Calu3 (cell line): ENCODE measurements at regions not wholly inside any gene's neighbourhood (a gene's known extent, or its start where the extent isn't known, plus 50 kb on each side); places are given as distances from the start of the nearest gene placed in this dataset.

Experiments
- BruUV-seq: library from RNA; stranded (reverse); fragments of 400-500 nt; replicated peaks from 2 replicates; lab custom pipeline; 2021; lab: Mats Ljungman, UMichigan
- CTCF ChIA-PET: fragments of 300-600 bp; sonication (Branson Sonifier 250); formaldehyde crosslinking; loops from one replicate; lab custom pipeline; 2022; ENCODE audit warnings: antibody characterized with exemption; lab: Charles Lee
- DNase-seq: peaks from one replicate; pipeline ENCODE4 v3.0.0; 2022
- H3K27ac Mint-ChIP-seq: one replicate; pipeline ENCODE4 v1.8.0; 2022; ENCODE audit warnings: mixed read lengths; ENCODE audit not compliant: unreplicated experiment
- H3K27me3 Mint-ChIP-seq: one replicate; pipeline ENCODE4 v1.8.0; 2022; ENCODE audit warnings: mixed read lengths; ENCODE audit not compliant: unreplicated experiment
- H3K36me3 Mint-ChIP-seq: one replicate; pipeline ENCODE4 v1.8.0; 2022; ENCODE audit warnings: mild to moderate bottlenecking, moderate library complexity, mixed read lengths; ENCODE audit not compliant: insufficient read depth, unreplicated experiment
- H3K4me1 Mint-ChIP-seq: one replicate; pipeline ENCODE4 v1.8.0; 2022; ENCODE audit warnings: mild to moderate bottlenecking, low read depth, mixed read lengths; ENCODE audit not compliant: unreplicated experiment
- H3K4me3 Mint-ChIP-seq: one replicate; pipeline ENCODE4 v1.8.0; 2022; ENCODE audit warnings: mild to moderate bottlenecking, low read depth, moderate library complexity, mixed read lengths; ENCODE audit not compliant: unreplicated experiment
- H3K9me3 Mint-ChIP-seq: one replicate; pipeline ENCODE4 v1.8.0; 2022; ENCODE audit warnings: low read depth, mixed read lengths; ENCODE audit not compliant: unreplicated experiment
- intact Hi-C: fragments of 100-400 bp; cut with micrococcal nuclease; formaldehyde crosslinking; loops from one replicate; pipeline ENCODE4 v1.10.0; 2022; ENCODE audit not compliant: unreplicated experiment
- TF ChIP-seq, protein P1 (sequence below): fragments of 200-600 bp; IDR thresholded peaks from one replicate; pipeline ENCODE4 v1.8.0; 2022; ENCODE audit warnings: antibody characterized with exemption; ENCODE audit not compliant: unreplicated experiment

DNA sequence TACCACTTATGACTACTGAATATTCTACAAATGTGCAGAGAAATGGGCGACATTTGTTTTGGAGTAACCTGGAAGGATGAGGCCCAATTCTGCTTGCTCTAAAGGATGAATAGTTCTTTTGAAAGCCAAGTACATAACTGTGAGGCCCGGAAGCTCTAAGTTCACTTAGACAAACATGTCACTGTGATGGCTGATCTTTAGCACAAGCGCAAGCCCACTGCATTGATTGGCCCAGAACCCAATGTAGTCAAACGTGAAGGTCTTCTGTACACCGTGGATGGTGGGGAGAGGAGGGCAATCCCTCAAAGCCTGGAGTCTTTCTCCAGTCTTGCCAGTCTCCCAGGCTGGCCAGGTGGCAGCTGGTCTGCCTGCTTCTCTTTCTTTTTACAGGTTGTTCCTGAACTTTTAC is 139.6 kb downstream of the RFC3 start:
- CTCF ChIA-PET = no interaction called here
- BruUV-seq = no TSS peak

DNA sequence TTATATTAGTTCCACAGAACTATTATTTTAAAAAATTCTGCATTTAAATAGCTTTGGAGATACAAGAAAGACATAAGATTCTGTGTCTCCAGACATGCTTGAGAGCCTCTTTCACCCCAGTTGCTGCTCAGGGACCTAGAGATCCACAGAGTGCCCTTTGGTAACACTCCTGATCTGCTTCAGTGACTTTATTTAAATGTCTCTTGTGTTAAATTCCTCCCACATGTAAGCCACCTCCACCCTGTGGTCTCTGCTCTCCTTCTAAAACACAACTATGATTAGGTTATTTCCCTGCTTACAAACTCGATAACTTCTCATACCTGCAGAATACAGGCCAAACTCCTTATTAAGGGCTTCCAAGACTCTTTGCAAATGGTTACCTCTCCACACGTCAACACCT is 141.0 kb downstream of the RFC3 start:
- TF ChIP-seq, protein P1, sequence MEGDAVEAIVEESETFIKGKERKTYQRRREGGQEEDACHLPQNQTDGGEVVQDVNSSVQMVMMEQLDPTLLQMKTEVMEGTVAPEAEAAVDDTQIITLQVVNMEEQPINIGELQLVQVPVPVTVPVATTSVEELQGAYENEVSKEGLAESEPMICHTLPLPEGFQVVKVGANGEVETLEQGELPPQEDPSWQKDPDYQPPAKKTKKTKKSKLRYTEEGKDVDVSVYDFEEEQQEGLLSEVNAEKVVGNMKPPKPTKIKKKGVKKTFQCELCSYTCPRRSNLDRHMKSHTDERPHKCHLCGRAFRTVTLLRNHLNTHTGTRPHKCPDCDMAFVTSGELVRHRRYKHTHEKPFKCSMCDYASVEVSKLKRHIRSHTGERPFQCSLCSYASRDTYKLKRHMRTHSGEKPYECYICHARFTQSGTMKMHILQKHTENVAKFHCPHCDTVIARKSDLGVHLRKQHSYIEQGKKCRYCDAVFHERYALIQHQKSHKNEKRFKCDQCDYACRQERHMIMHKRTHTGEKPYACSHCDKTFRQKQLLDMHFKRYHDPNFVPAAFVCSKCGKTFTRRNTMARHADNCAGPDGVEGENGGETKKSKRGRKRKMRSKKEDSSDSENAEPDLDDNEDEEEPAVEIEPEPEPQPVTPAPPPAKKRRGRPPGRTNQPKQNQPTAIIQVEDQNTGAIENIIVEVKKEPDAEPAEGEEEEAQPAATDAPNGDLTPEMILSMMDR = no peak
- H3K27ac Mint-ChIP-seq = no peak overlapping the region
- no TSS peak for BruUV-seq
- no peaks in the 10 kb centered on the region for H3K9me3 Mint-ChIP-seq
- no peak overlapping the region for H3K4me3 Mint-ChIP-seq
- no peak for DNase-seq
- H3K36me3 Mint-ChIP-seq = no peaks in the 10 kb centered on the region
- intact Hi-C loops = no loop called here
- H3K4me1 Mint-ChIP-seq = no peaks in the 10 kb centered on the region
- CTCF ChIA-PET = no interaction called here
- H3K27me3 Mint-ChIP-seq = no peaks in the 10 kb centered on the region

More for the DNA sequence above, 139.6 kb downstream of the RFC3 start:
- no peak overlapping the region for H3K27ac Mint-ChIP-seq
- no peaks in the 10 kb centered on the region for H3K9me3 Mint-ChIP-seq
- intact Hi-C loops = no loop called here
- H3K4me1 Mint-ChIP-seq = no peaks in the 10 kb centered on the region
- H3K27me3 Mint-ChIP-seq = no peaks in the 10 kb centered on the region
- DNase-seq = no peak
- TF ChIP-seq, protein P1 = no peak
- H3K4me3 Mint-ChIP-seq = no peak overlapping the region
- no peaks in the 10 kb centered on the region for H3K36me3 Mint-ChIP-seq

DNA sequence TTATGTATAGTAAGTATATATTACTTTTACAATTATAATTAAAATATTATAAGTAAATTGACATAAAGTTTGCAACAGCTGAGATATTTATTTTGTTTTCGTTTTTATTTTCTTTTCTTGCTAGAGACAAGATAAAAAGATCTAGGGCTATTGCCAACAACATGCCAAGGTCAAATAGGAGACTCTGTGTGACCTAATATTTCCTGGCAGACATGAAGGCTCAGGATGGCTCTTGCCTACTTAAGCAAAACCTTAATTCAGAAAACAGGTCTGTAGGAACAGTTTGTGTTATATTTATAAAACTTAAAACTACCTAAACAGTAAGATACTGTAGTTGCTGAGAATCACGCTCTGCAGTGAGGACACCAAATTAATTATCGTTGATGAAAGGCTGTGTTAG is 145.2 kb downstream of the RFC3 start:
- CTCF ChIA-PET = no interaction called here
- DNase-seq = no peak
- no peaks in the 10 kb centered on the region for H3K36me3 Mint-ChIP-seq
- H3K4me1 Mint-ChIP-seq = no peaks in the 10 kb centered on the region
- no peaks in the 10 kb centered on the region for H3K9me3 Mint-ChIP-seq
- no peaks in the 10 kb centered on the region for H3K27me3 Mint-ChIP-seq
- H3K27ac Mint-ChIP-seq = no peak overlapping the region
- no TSS peak for BruUV-seq
- no peak overlapping the region for H3K4me3 Mint-ChIP-seq
- TF ChIP-seq, protein P1 = no peak
- intact Hi-C loops = no loop called here

DNA sequence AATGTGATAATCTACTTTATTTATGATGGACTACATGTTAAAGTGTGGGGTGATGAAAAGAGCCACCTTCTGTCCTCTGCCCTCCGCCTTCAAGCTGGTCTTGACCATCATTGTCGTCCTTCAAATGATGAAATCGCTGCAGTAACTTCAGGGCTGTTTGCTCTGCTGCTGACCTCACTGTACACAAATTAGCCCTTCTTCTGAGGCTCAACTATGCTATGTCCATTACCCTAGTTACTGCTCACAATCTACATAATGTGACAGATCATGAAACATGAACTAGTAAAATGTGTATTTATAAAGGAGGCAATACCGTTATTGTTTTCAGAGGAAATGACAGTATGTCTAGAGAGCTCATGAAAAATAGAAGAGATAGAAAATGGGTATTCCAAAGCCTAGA is 145.9 kb downstream of the RFC3 start:
- H3K36me3 Mint-ChIP-seq = no peaks in the 10 kb centered on the region
- H3K4me3 Mint-ChIP-seq = no peak overlapping the region
- H3K27me3 Mint-ChIP-seq = no peaks in the 10 kb centered on the region
- no peak for DNase-seq
- no peaks in the 10 kb centered on the region for H3K9me3 Mint-ChIP-seq
- TF ChIP-seq, protein P1 = no peak
- H3K4me1 Mint-ChIP-seq = no peaks in the 10 kb centered on the region
- H3K27ac Mint-ChIP-seq = no peak overlapping the region
- CTCF ChIA-PET = no interaction called here
- intact Hi-C loops = no loop called here
- BruUV-seq = no TSS peak
